ENCODE measurements at regions not wholly inside any gene's neighbourhood (a gene's known extent, or its start where the extent isn't known, plus 50 kb on each side); places are given as distances from the start of the nearest gene placed in this dataset.

DNA sequence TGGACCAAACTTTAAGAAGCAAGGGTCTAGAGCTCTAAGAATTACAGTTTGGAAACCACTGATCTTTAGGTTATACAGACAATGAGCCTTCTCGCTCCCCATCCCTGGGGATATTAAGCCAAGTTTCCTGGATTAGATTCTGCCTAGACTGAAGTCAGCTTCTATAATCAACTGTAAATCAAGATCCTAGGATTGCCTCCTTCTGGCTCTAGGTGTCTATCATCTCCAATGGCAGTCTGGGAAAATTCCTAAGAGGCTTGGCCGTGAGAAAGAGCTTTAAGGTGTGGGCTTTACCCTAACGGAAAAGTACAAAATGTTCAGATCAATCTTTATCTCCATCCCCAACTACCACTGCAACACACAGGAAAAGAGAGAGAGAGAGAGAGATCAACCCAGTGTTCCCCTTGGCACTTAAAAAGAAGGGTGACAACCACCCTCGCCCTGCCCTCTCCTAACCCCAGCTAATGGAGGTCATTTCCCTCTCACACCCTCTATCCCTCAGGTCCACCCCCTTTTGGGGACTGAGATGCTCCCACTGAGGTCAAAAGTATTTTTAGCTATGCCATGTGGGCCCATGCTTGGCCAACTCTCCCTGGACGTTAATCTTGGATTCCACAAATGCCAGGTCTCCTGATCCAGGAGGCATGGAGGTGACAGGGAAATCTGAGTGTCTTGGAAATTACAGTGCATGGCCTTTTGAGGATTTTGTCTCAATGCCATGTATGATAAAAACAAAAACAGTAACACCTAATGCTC, 202.8 kb upstream of the BCL6 start:
- TF ChIP-seq CTCF (IDR thresholded peaks at IDR 0.05), result no peak
- TF ChIP-seq POLR2A (IDR thresholded peaks at IDR 0.05), result no peak

All from Peyer's patch (tissue), 4 donors.